ENCODE measurements at regions not wholly inside any gene's neighbourhood (a gene's known extent, or its start where the extent isn't known, plus 50 kb on each side); places are given as distances from the start of the nearest gene placed in this dataset.
A peak's percentile ranks its signal among the peaks of the same experiment; 100 is the strongest.

- TF ChIP-seq POLR2A (IDR thresholded peaks at IDR 0.05) (no peak), CTCF (IDR thresholded peaks at IDR 0.05) (no peak), POLR2AphosphoS5 (IDR thresholded peaks at IDR 0.05; ENCODE audit: insufficient read depth in 1 of 2, low read depth in 1 of 2) (no peak)
- DNase-seq (ENCODE audit: extremely low spot score in 2 of 2): peak in 1 of 2 donors; percentile 32
- H3K4me3 ChIP-seq: no peak overlapping the region
- H3K27me3 ChIP-seq: no peaks in the 10 kb centered on the region
- H3K27ac ChIP-seq: no peak overlapping the region
- no peaks in the 10 kb centered on the region for H3K36me3 ChIP-seq
- intact Hi-C loops (cut with DNase I): no loop called here
- no peaks in the 10 kb centered on the region for H3K4me1 ChIP-seq
- H3K9me3 ChIP-seq: no peaks in the 10 kb centered on the region
These were observed 454.1 kb downstream of the HS3ST3B1 start for GRCh38 chr17:14755002-14755401.

- Histone ChIP-seq H3K27me3 (no peaks in the 10 kb centered on the region), H3K9me3 (no peaks in the 10 kb centered on the region), H3K36me3 (no peaks in the 10 kb centered on the region), H3K4me1 (no peaks in the 10 kb centered on the region), H3K27ac (no peak overlapping the region), H3K4me3 (no peak overlapping the region)
- no peak for DNase-seq (ENCODE audit: extremely low spot score in 2 of 2)
- TF ChIP-seq CTCF (IDR thresholded peaks at IDR 0.05) (no peak), POLR2A (IDR thresholded peaks at IDR 0.05) (no peak), POLR2AphosphoS5 (IDR thresholded peaks at IDR 0.05; ENCODE audit: insufficient read depth in 1 of 2, low read depth in 1 of 2) (no peak)
- intact Hi-C loops (cut with DNase I): no loop called here
These were observed 452.5 kb downstream of the HS3ST3B1 start for GRCh38 chr17:14753383-14753782.

DNA sequence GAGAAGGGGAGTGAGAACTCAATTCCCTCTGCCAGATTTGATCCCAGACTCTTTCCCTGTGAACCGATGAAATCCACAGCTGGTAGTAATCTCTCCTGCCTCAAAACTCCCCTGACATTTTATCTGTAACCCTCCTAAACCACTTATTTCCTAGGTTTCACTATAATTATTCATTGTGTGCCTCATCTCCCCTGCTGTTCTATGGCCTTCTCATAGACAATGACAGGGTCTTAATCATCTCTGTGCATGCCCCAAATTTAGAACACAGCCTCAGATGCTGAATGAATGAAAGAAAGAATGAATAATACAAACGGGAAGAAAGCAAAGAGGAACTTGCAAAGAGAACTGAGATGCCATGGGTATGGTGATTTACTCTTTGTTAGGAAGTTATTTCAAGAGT is 451.1 kb downstream of the HS3ST3B1 start:
- Histone ChIP-seq H3K4me1 (no peaks in the 10 kb centered on the region), H3K4me3 (no peak overlapping the region), H3K9me3 (no peaks in the 10 kb centered on the region), H3K27ac (no peak overlapping the region), H3K27me3 (no peaks in the 10 kb centered on the region), H3K36me3 (no peaks in the 10 kb centered on the region)
- intact Hi-C loops (cut with DNase I): no loop called here
- DNase-seq (ENCODE audit: extremely low spot score in 2 of 2): no peak
- TF ChIP-seq POLR2AphosphoS5 (IDR thresholded peaks at IDR 0.05; ENCODE audit: insufficient read depth in 1 of 2, low read depth in 1 of 2) (no peak), POLR2A (IDR thresholded peaks at IDR 0.05) (no peak), CTCF (IDR thresholded peaks at IDR 0.05) (no peak)

- H3K4me3 ChIP-seq: no peak overlapping the region
- intact Hi-C loops (cut with DNase I): no loop called here
- no peaks in the 10 kb centered on the region for H3K4me1 ChIP-seq
- no peak for DNase-seq (ENCODE audit: extremely low spot score in 2 of 2)
- TF ChIP-seq POLR2AphosphoS5 (IDR thresholded peaks at IDR 0.05; ENCODE audit: insufficient read depth in 1 of 2, low read depth in 1 of 2) (no peak), CTCF (IDR thresholded peaks at IDR 0.05) (no peak), POLR2A (IDR thresholded peaks at IDR 0.05) (no peak)
- H3K9me3 ChIP-seq: no peaks in the 10 kb centered on the region
- H3K27ac ChIP-seq: no peak overlapping the region
- no peaks in the 10 kb centered on the region for H3K27me3 ChIP-seq
- no peaks in the 10 kb centered on the region for H3K36me3 ChIP-seq
These were observed 450.0 kb downstream of the HS3ST3B1 start for GRCh38 chr17:14750866-14751265.

DNA sequence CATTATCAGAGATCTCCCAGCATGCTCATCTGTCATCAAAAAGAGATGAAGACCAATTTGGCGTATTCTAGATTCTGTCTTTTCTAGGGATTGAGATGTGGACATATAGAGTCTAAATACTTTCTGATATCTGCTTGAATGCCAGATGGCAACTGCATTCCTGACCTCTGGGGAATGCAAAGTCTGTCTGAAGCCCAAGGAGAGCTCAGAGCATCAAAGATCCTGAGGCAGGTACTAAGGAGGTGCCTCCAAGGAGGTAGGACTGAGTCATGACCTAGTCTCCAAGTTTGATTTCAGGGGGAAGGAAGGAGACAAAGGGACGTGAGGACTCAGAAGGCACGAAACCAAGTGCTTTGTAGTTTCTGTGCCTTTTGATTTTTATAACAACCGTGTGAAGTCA is 448.4 kb downstream of the HS3ST3B1 start:
- intact Hi-C loops (cut with DNase I): no loop called here
- no peaks in the 10 kb centered on the region for H3K9me3 ChIP-seq

More for the DNA sequence above, 448.4 kb downstream of the HS3ST3B1 start:
- H3K27ac ChIP-seq: no peak overlapping the region
- H3K36me3 ChIP-seq: no peaks in the 10 kb centered on the region
- DNase-seq (ENCODE audit: extremely low spot score in 2 of 2): no peak
- H3K4me3 ChIP-seq: no peak overlapping the region
- no peak for TF ChIP-seq POLR2A (IDR thresholded peaks at IDR 0.05)
- TF ChIP-seq POLR2AphosphoS5 (IDR thresholded peaks at IDR 0.05; ENCODE audit: insufficient read depth in 1 of 2, low read depth in 1 of 2): no peak
- no peak for TF ChIP-seq CTCF (IDR thresholded peaks at IDR 0.05)
- H3K27me3 ChIP-seq: no peaks in the 10 kb centered on the region
- H3K4me1 ChIP-seq: no peaks in the 10 kb centered on the region
